Hypothalamus (tissue), 51 donors: ENCODE measurements at regions not wholly inside any gene's neighbourhood (a gene's known extent, or its start where the extent isn't known, plus 50 kb on each side); places are given as distances from the start of the nearest gene placed in this dataset.
"Not testable (repeated sequence)": the region's sequence is repeated elsewhere in the genome, so short reads cannot be mapped to it uniquely, and the experiment has no call there.

Source experiments
- DNase-seq, 51 donors: peaks; one replicate each; lab custom pipeline; 2025; lab: John Stamatoyannopoulos, UW

DNA sequence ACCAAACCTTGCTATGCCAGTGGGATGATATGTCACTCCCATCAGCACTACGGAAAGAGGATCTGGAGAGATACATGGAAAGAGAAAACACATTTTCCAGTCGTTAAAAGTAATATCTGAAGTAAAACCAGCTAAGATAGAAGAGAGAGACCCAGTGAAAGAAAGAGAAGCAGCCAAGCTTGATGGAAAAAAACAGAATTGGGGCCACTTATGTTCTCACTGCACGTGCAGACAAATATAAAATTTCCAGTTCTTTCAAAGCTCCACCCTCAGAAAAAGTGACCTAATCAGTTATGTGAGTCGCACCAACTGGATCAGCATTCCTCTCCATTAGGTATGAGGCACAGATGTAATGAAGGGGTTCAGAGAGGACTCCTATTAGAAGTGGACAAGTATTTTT is 266.1 kb downstream of the MTERF1 start:
- no peak for DNase-seq

GRCh38 chr7:91618776-91619765 is 261.4 kb downstream of the MTERF1 start:
- DNase-seq, result no peak

GRCh38 chr7:91620827-91621226 is 259.7 kb downstream of the MTERF1 start:
- DNase-seq, result no peak

GRCh38 chr7:91627324-91627723 is 253.2 kb downstream of the MTERF1 start:
- DNase-seq, result not testable (repeated sequence)

GRCh38 chr7:91628742-91629141 is 251.8 kb downstream of the MTERF1 start:
- no peak for DNase-seq

DNA sequence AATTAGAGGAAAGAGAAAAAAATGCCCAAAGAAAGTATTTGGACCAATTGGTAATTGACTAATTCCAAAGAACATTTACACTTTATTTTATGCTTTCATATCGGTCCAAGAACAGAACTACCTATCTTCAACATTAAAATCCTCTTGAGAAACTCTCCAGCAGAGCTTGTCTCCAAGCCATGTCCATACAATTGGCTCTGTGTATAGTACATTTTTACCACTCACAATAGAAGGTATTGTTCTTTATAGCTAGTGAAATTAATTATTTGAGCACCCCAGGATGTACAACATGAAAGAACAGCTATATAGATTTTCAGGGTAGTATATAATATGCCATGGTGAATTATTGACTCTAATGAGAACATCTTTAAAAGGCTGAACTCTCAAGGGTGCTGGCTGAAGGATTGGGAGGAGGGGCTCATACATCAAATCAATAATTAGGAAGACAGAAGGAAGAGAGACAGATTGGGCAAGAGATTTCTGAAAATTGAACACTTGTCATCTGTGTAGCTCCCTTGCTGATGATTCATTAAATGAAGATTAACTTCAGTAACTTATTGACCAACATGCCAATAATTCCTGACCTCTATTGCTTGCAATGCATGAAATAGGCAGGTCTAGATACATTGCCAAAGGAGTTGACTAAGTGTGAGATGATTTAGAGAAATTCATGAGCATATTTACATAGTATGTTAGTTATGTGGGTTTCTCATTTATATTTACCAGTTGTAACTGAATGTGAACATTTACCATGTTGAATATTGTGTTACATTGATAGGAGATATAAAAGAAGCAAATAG is 249.7 kb downstream of the MTERF1 start:
- no peak for DNase-seq

GRCh38 chr7:91632234-91632940 is 248.1 kb downstream of the MTERF1 start:
- no peak for DNase-seq

DNA sequence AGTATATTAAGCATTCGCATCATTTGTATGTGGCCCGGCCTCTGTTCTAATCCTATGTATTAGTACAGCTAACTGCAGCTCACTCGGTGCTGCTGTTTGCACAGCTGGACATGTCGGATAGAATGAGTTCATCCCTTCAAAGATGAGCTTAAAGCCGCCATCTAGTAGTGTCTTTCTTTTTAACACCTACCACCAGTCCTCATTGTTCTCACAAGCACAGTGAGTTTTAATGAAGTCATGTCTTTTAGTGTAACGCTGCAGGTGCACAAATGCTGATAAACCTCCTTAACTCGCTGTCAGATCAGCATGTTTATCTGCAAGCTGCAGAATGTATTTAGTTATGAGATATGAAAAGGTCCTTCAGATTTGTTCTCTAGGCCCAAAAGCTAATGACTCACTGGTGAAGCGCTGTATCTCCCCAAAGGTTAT is 247.5 kb downstream of the MTERF1 start:
- no peak for DNase-seq

DNA sequence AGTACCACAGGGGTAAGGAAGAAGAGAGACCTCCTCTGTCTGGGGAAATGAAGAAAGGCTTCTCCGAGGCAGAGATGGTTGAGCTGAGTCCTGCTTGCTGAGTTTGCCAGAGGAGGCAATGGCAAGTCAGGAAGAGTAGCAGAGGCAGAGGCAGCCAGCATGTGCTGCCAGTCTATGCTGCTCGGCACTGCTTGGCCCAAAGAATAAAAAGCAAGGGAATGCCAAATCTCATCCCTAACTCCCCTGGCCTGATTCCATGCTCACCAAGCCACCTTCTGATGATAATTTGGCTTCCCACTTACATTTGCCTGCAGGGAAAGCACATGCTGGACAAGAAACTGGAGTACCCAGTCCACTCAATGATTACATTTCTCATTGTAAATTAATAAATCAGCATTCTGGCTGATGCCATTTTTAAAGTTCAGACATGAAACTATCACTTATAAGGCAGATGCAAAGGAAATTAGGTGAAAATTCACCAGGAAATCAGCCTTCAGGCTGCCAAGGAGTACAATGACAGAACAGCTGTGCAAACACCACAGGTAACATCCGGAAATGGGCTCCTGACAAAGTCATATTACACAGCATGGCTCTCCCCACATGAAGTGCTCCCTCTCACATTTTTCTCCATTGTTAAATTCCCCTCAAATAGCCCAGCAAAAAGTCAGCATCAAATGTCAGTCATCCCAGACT is 245.9 kb downstream of the MTERF1 start:
- no peak for DNase-seq

DNA sequence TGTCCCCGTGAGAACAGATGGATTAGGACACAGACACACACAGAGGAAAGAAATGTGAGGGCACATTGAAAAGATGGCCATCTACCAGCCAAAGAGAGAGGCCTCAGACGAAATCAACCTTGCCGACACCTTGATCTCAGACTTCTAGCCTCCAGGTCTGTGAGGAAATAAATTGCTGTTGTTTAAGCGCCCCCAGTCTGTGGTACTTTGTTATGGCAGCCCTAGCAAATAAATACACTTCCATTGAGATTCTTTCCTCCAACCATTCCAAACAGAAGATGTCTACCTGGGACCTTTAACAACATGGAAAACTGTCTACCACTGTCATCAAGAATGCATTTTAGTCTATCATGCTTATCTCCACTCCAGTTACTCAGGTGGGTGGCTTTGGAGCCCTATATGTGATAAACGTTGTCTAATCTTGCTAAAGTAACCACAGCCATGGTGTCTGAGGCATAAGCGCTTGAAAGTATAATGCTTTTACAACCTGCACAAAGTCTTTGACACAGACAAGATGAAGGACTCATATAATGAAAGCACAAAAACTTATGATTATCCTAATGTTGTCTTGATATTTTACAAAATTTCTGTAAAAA is 244.3 kb downstream of the MTERF1 start:
- DNase-seq, result peak in 1 of 51 donors; percentile 5

DNA sequence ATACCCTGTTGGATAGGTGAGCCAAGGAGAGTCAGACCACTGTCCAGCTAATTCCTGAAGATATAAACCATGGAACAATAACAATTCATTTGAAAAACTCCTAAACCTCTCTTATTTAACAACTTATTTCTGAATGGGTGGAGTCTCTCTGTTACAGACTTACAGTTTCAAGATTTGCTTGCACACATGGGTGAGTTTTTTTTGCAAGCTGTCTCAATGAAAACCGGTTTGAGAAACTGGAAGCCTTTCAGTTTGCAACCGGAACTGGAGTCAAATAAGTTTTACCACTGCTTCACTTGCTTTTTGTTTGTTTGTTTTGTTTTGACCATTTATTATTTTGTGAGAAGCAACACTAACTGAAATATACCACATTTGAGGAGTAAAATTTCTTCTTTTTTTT is 243.8 kb downstream of the MTERF1 start:
- DNase-seq, result no peak

- no peak for DNase-seq
These were observed 236.2 kb downstream of the MTERF1 start for GRCh38 chr7:91644256-91644655.

- no peak for DNase-seq
These were observed 235.0 kb downstream of the MTERF1 start for GRCh38 chr7:91645542-91645941.

DNA sequence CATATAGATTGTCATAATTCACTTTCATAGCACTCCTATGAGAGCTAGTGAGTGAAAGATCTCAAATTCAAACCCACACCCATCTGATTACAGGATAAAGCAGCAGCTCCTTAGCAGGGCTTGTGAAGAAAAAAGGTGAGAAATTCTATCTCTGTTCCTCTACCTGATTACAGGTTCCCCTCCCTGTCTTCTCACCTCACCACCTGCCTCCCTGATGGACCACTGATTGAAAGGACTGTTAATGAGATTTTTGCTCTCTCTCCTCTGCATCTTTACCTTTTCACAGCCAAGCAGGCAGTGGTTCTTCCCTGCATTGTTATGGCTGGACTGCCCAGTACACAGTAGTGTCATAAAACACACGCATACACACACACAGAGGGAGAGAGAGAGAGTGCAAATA is 228.5 kb downstream of the MTERF1 start:
- no peak for DNase-seq

- DNase-seq, result no peak
These were observed 227.2 kb downstream of the MTERF1 start for GRCh38 chr7:91653286-91653685.

DNA sequence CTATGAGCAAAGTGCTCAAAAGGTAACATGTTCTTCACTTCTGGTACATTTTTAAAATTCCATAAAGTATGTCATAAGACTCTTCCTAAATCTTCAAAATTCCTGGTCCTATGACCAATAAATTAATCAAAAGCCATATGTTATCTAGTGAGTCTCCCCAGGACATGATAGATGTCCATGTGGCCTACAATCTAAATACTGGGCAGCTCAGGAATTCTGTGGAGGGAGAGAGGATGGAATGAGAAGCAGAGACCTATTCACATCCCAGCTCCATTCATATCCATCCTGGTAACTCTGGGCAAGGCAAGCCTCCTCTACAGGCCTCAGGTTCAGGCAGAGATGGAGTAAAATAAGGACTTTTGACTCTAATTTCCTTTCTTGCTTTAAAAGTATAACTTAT is 224.8 kb downstream of the MTERF1 start:
- no peak for DNase-seq

- no peak for DNase-seq
These were observed 223.7 kb downstream of the MTERF1 start for GRCh38 chr7:91656541-91657482.

- DNase-seq, result no peak
These were observed 222.9 kb downstream of the MTERF1 start for GRCh38 chr7:91657483-91658071.
